ENCODE measurements at regions not wholly inside any gene's neighbourhood (a gene's known extent, or its start where the extent isn't known, plus 50 kb on each side); places are given as distances from the start of the nearest gene placed in this dataset.
"Not testable (repeated sequence)": the region's sequence is repeated elsewhere in the genome, so short reads cannot be mapped to it uniquely, and the experiment has no call there.

- no peak for DNase-seq (ENCODE audit: low read depth, low spot score)
Measured at GRCh38 chr7:114806590-114807162, 115.2 kb upstream of the MDFIC start.

DNA sequence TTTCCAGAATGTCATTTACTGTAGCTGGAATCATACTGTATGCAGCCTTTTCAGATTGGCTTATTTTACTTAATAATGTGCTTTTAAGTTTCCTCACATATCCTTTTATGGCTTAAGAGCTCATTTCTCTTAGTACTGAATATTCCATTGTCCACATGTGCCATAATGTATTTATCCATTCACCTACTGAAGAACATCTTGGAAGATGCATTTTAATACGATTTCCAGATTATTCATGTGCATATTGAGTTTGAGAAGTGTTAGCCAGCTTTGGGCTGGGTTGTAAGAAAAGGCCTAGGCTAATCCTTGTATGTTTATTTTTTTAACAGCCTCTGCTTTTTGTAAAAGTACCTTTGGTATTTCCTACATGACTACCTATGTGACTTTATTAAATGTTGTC is 109.3 kb upstream of the MDFIC start:
- no peak for DNase-seq (ENCODE audit: low read depth, low spot score)

DNA sequence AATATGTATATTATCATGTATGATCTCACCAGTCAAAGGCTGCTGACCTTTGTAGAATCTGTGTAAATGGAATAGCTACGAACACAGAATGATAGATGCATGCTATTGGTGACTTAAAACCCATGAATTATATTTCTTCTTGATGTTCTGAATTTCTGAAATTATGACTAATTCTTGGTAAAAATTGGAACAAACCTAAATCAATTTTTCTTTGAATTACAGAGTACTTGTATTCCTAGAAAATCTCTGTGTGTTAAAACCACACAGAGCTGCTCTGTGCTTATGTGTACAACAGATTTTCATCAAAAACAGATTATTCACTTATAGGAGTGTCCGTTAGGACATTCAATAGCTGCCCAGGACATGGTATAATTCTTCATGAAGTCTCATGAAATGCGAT is 108.3 kb upstream of the MDFIC start:
- no peak for DNase-seq (ENCODE audit: low read depth, low spot score)

DNA sequence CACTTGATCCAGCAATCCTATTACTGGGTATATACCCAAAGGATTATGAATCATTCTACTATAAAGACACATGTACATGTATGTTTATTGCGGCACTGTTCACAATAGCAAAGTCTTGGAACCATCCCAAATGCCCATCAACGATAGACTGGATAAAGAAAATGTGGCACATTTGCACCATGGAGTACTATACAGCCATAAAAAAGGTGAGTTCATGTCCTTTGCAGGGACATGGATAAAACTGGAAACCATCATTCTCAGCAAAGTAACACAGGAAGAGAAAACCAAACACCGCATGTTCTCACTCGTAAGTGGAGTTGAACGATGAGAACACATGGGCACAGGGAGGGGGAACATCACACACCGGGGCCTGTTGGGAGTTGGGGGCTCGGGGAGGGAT is 104.9 kb upstream of the MDFIC start:
- not testable (repeated sequence) for DNase-seq (ENCODE audit: low read depth, low spot score)

DNA sequence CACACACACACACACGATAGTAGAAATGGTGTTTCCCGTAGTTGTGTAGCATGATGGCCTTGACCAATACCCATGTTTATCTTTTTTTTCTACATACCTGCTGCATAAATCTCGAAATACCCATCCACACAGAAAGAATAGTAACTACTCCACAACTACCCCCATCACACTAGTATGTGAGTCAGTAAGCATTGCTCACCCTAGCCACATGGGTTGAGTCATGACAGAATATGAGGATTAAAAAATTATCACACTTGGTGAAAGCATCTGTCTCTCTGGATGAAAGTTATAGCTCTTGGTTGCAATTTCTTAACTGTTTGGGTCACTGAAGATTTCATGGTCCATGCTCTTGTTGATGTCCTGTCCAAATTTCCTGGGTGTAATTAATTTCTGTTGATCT is 103.4 kb upstream of the MDFIC start:
- no peak for DNase-seq (ENCODE audit: low read depth, low spot score)

DNA sequence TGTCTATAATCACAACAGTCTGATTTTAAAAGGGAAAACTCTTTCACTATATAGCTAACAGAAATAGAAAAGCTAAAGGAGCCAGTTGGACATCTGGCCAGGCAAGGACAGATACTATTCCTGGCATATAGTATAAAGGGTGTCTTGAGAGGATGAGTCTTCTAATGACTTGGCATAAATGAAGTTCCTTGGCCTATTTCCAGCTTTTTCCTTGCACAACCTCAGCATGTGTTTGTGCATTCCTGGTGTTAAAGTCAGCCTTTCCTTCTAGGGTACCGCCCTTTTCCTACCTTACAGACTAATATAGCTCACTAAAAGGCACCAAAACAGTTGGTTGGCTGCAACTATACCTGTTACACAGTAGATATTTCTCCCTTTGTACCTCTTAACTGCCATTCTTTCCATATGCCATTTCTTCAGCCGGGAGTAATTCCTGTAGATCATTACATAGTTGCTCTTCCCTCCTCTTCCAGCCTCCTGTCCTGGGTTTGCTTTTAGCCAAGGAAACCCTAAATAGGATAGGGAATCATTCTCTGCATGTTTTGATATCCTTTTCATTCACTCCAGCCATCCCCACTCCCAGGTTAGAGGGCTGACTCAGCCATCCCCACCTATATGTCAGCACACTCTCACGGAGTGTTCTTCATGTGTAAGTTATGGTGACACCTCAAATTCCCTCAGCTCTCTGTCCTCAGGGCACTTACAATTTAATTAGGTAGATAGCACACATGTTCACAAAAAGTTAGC is 102.1 kb upstream of the MDFIC start:
- DNase-seq (ENCODE audit: low read depth, low spot score): no peak

DNA sequence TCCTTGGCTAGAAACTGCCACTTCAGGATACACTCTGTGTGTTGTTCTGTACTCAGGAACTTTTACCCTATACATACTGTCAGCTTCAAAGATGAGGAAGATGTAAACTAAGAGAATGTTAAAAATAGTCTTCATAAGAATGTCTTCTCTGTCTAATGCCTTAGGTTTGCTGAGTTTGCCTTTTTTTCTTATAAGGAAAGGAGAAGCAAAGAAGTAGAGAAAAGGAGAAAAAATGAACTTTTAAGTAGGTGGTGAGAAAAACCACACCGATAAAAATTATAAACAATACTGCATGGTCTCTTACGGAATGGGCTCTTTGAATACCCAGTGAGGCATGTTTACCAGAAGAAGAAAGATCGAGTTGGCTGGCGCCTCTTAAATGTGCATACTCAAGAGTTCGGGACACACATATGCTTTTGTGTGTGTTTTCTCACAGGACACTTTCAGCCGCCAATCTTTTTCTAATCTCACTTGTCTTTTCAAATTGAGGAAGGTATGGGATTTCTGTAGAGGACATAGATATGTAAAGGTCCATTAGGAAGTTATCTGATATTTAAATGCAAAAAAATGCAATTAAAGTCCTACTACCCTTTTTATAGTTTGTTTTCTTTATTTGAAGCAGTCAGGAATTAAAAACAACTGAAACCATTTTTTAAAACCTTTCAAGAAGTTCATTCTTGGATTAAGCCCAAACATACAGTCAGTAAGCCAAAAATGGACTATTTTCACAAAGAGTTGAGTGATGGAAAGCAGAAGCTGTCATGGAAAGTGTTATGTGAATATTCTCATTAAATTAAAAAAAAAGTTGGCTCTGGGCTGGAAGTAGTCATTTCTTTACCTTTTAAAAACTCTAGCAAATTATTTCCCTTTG is 100.6 kb upstream of the MDFIC start:
- DNase-seq (ENCODE audit: low read depth, low spot score): no peak

DNA sequence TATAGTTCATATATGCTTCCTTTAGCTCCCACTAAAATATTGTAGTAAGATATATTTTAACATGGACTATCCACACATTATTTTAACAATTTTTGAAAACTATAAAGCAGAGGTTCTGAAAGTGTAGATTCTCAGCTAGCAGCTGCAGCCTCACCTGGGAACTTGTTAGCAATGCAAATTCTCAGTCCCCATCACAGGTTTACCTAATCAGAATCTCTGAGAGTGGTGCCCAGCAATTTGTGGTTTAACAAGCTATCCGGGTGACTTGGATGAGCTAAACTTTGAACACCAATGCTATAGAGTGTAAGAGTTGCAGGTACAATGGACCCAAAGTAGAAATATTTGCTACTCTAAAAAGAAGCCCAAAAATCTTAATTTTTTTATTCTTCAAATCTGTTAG is 99.8 kb upstream of the MDFIC start:
- no peak for DNase-seq (ENCODE audit: low read depth, low spot score)

GRCh38 chr7:114822844-114823243 is 99.0 kb upstream of the MDFIC start:
- DNase-seq (ENCODE audit: low read depth, low spot score): no peak

- DNase-seq (ENCODE audit: low read depth, low spot score): no peak
Measured at GRCh38 chr7:114823290-114823689, 98.6 kb upstream of the MDFIC start.

GRCh38 chr7:114825423-114825951 is 96.4 kb upstream of the MDFIC start:
- no peak for DNase-seq (ENCODE audit: low read depth, low spot score)

GRCh38 chr7:114830952-114831351 is 90.9 kb upstream of the MDFIC start:
- DNase-seq (ENCODE audit: low read depth, low spot score): no peak

- DNase-seq (ENCODE audit: low read depth, low spot score): no peak
Measured at GRCh38 chr7:114832906-114833595, 88.8 kb upstream of the MDFIC start.

DNA sequence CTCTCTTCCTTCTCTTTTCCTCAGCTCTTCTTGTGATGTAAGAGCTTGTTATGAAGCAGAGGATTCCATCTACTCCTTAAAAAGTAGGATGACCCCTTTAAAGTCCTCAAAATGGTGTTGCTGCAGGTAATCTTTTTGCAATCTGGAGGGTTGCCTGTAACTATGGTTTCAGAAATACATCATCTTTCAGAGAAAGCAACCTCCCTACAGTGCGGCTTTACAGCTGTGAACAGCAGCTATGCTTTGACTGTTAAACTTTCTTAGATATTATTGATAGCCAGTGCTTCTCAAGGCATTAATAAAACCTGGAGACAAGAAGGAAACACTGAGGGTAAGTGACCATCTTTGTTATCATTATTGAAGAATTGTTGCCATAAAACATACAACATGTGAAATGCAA is 86.6 kb upstream of the MDFIC start:
- DNase-seq (ENCODE audit: low read depth, low spot score): no peak

DNA sequence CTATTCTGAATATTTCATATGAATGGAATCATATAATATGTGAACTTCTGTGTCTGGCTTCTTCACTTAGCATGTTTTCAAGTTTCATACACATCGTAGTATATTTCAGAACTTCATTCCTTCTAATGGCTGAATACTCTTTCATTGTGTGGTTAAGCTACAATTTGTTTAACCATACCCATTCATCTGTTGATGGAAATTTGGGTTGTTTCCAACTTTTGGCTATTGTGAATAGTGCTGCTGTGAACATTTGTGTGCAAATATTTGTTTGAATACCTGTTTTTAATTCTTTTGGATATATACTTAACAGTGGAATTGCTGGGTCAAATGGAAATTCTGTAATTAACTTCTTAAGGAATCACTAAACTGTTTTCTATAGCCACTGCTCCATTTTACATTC is 86.0 kb upstream of the MDFIC start:
- no peak for DNase-seq (ENCODE audit: low read depth, low spot score)

DNA sequence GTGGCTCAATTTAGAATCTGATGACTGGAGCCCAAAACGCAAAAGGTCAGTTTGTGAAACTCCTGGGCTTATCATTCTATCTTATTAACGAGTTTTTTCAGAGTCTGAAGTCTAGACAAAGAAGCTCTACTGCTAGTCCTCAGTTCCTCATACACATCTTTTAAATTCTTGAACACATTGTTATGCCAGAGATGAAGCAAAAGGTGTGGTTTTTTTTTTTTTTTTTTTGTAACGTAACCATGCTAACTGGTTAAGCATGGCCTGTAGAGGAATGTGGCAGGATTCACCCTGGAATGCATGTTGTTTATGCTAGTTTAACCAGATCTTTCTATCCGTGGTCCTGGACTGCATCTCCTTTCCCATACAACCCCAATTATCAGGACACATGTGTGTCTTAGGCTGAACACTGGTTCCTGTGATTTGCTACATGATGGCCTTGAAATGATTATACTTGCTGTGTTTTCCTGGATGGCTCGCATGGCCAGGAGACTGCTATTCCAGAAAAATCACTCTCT is 79.3 kb upstream of the MDFIC start:
- no peak for DNase-seq (ENCODE audit: low read depth, low spot score)

- DNase-seq (ENCODE audit: low read depth, low spot score): no peak
Measured at GRCh38 chr7:114843102-114843501, 78.8 kb upstream of the MDFIC start.

DNA sequence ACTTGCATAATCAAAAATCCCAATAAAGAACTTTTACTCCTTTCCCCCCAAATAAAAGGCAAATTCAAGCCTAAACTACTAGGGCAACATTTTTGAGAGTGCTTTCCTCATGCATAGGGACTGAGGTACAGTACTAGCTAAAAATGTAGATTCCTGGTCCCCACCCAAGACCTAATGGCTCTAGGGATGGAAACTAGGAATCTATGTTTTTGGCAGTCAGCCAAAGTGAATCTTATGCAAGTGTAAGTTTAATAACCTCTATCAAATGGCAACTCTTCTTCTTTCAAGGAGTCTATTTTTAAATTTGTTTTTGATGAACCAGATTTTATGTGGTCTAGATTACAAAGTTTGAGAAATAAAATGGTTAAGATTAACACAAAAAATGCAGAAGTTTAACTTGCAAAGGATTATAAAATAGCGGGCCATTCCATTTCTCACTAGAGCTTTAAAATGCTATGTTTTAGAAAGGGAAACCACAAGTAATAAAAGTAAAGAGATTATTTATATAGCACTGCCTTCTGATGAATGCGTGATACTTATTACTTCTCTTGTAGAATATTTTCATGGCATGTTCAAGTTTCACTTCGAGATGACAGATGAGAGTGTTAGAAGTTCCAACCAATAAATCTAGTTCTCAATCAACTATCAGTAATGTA is 70.4 kb upstream of the MDFIC start:
- DNase-seq (ENCODE audit: low read depth, low spot score): no peak

GRCh38 chr7:114852293-114852692 is 69.6 kb upstream of the MDFIC start:
- no peak for DNase-seq (ENCODE audit: low read depth, low spot score)

GRCh38 chr7:114853189-114853588 is 68.7 kb upstream of the MDFIC start:
- no peak for DNase-seq (ENCODE audit: low read depth, low spot score)

- DNase-seq (ENCODE audit: low read depth, low spot score): no peak
Measured at GRCh38 chr7:114854369-114854768, 67.5 kb upstream of the MDFIC start.

All from activated naive CD8-positive, alpha-beta T cell treated with anti-CD3 and anti-CD28 coated beads, Interleukin-2, amount 50 U/mL, for 16 hours (primary cell).